ENCODE measurements at regions not wholly inside any gene's neighbourhood (a gene's known extent, or its start where the extent isn't known, plus 50 kb on each side); places are given as distances from the start of the nearest gene placed in this dataset.

DNA sequence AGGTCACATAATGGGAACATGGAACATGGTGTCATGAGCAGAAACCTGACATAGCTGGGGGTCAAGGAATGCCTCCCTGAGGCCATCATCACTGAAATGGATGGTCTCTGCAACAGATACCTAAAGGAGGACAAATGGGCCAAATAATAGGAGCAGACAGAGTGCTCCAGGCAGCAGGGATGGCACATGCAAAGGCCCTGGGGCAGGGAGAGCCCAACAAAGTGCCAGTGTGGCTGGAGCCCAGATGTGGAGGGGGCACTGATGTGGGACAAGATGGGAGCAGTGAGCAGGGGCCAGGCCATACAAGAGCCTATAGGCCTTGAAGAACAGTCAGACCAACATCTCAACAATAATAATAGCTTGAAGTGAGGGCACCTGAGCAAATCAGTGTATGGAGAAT, 497.8 kb downstream of the MN1 start:
- no peak overlapping the region for H3K18ac ChIP-seq (ENCODE audit: low read length)
- no peak overlapping the region for H3K4me3 ChIP-seq (ENCODE audit: low read length)
- H3K4me2 ChIP-seq (ENCODE audit: low read length), result no peak overlapping the region
- H3K4me1 ChIP-seq (ENCODE audit: control insufficient read depth, low read depth, low read length), result no peaks in the 10 kb centered on the region
- H3K27me3 ChIP-seq (ENCODE audit: insufficient read depth, low read length, poor library complexity), result no peaks in the 10 kb centered on the region
- no peak overlapping the region for H3K23ac ChIP-seq (ENCODE audit: low read length)
- no peak overlapping the region for H4K5ac ChIP-seq (ENCODE audit: low read length)
- no peak overlapping the region for H4K8ac ChIP-seq (ENCODE audit: low read depth, low read length)
- H2BK120ac ChIP-seq (ENCODE audit: low read depth, low read length), result no peak overlapping the region
- H3K79me1 ChIP-seq (ENCODE audit: low read length), result no peaks in the 10 kb centered on the region
- H3K79me2 ChIP-seq (ENCODE audit: control insufficient read depth, insufficient read depth, low read length), result no peaks in the 10 kb centered on the region
- no peak overlapping the region for H2AK5ac ChIP-seq (ENCODE audit: low read length)
- no peak overlapping the region for H2BK5ac ChIP-seq (ENCODE audit: low read length)
- H3K27ac ChIP-seq (ENCODE audit: low read depth, low read length), result no peak overlapping the region
- DNase-seq, result no peak
- H3K36me3 ChIP-seq (ENCODE audit: control insufficient read depth, insufficient read depth, low read length), result no peaks in the 10 kb centered on the region
- H3K4ac ChIP-seq (ENCODE audit: low read depth, low read length), result no peak overlapping the region
- H3K56ac ChIP-seq (ENCODE audit: low read length), result no peak overlapping the region
- no peak overlapping the region for H2BK15ac ChIP-seq (replicated peaks; ENCODE audit: low read depth)
- no peak overlapping the region for H3K9ac ChIP-seq (ENCODE audit: low read length)

DNA sequence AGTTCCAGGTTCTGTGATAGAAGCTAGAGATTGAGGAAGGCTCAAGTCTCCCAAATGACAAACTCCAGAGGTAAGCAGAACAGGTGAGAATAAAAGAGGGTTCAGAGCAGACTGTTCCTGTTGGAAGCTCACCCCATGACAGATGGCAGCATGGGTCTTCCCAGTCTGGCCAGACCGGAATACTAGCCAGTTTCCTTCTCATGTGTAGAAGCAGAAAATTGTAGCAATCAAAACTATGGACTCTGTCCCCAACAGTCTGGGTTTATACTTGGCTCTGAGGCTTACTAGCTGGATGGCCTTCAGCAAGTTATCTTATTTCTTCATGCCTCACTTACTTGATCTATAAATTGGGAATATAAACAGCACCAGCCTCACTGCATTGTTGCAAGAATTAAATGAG, 494.8 kb downstream of the MN1 start:
- no peak overlapping the region for H3K9ac ChIP-seq (ENCODE audit: low read length)
- no peak overlapping the region for H3K4me3 ChIP-seq (ENCODE audit: low read length)
- no peak overlapping the region for H4K8ac ChIP-seq (ENCODE audit: low read depth, low read length)
- H2AK5ac ChIP-seq (ENCODE audit: low read length), result no peak overlapping the region
- no peak overlapping the region for H4K5ac ChIP-seq (ENCODE audit: low read length)
- H3K79me1 ChIP-seq (ENCODE audit: low read length), result no peaks in the 10 kb centered on the region
- no peak overlapping the region for H2BK120ac ChIP-seq (ENCODE audit: low read depth, low read length)
- no peak overlapping the region for H3K4ac ChIP-seq (ENCODE audit: low read depth, low read length)
- no peaks in the 10 kb centered on the region for H3K27me3 ChIP-seq (ENCODE audit: insufficient read depth, low read length, poor library complexity)
- no peak overlapping the region for H3K4me2 ChIP-seq (ENCODE audit: low read length)
- DNase-seq, result no peak
- peaks cover 5% of the 10 kb centered on the region for H3K4me1 ChIP-seq (ENCODE audit: control insufficient read depth, low read depth, low read length)
- no peak overlapping the region for H3K56ac ChIP-seq (ENCODE audit: low read length)
- H3K18ac ChIP-seq (ENCODE audit: low read length), result no peak overlapping the region
- H3K23ac ChIP-seq (ENCODE audit: low read length), result no peak overlapping the region
- H3K27ac ChIP-seq (ENCODE audit: low read depth, low read length), result no peak overlapping the region
- no CpG with 5 or more reads among the region's 1 CpG for WGBS (ENCODE audit: extremely low coverage, insufficient coverage, low lambda C conversion rate)
- H2BK5ac ChIP-seq (ENCODE audit: low read length), result no peak overlapping the region
- H2BK15ac ChIP-seq (replicated peaks; ENCODE audit: low read depth), result no peak overlapping the region
- no peaks in the 10 kb centered on the region for H3K36me3 ChIP-seq (ENCODE audit: control insufficient read depth, insufficient read depth, low read length)
- H3K79me2 ChIP-seq (ENCODE audit: control insufficient read depth, insufficient read depth, low read length), result no peaks in the 10 kb centered on the region

DNA sequence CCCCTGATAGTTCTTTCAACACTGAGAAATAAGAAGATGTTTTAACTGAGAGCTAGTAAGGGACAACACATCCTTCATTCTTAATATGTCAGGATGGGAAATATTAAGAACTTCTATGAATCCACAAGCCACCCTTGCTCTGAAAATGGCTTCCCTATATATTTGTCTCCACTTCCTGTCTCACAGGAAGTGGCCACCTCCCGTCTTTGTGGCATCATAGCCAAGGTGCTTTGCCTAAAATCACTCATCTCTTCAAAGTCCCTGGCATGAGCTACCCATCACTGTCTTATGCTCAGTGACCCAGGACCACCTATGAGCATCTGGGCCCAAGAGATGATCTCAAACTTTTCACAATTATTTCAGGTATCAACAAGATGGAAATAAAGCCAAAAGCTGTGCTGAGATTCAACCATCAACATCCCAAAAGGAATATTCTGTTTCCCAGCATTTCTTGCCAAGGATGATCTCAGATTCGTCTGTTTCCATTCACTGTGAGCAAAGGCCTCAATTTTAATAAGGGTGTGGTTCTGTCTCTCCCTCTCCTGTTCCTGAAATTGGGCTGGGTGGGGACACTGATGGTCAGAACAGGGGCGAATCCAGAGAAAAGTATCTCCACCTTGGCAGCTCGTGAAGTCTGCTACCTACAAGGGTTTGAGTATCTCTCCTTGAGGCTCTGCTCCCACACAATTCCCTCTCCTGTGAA, 493.9 kb downstream of the MN1 start:
- Histone ChIP-seq H3K18ac (ENCODE audit: low read length) (no peak overlapping the region), H3K36me3 (ENCODE audit: control insufficient read depth, insufficient read depth, low read length) (no peaks in the 10 kb centered on the region), H4K8ac (ENCODE audit: low read depth, low read length) (no peak overlapping the region), H3K27me3 (ENCODE audit: insufficient read depth, low read length, poor library complexity) (no peaks in the 10 kb centered on the region), H3K56ac (ENCODE audit: low read length) (no peak overlapping the region), H3K27ac (ENCODE audit: low read depth, low read length) (no peak overlapping the region), H2BK5ac (ENCODE audit: low read length) (no peak overlapping the region), H2BK15ac (replicated peaks; ENCODE audit: low read depth) (no peak overlapping the region), H3K4me1 (ENCODE audit: control insufficient read depth, low read depth, low read length) (peaks cover 8% of the 10 kb centered on the region), H3K4me2 (ENCODE audit: low read length) (no peak overlapping the region), H3K9ac (ENCODE audit: low read length) (no peak overlapping the region), H3K4me3 (ENCODE audit: low read length) (no peak overlapping the region), H2AK5ac (ENCODE audit: low read length) (no peak overlapping the region), H3K23ac (ENCODE audit: low read length) (no peak overlapping the region), H2BK120ac (ENCODE audit: low read depth, low read length) (no peak overlapping the region), H3K4ac (ENCODE audit: low read depth, low read length) (no peak overlapping the region), H4K5ac (ENCODE audit: low read length) (no peak overlapping the region), H3K79me2 (ENCODE audit: control insufficient read depth, insufficient read depth, low read length) (no peaks in the 10 kb centered on the region), H3K79me1 (ENCODE audit: low read length) (no peaks in the 10 kb centered on the region)
- no CpG with 5 or more reads among the region's 4 CpGs for WGBS (ENCODE audit: extremely low coverage, insufficient coverage, low lambda C conversion rate)
- DNase-seq, result no peak

DNA sequence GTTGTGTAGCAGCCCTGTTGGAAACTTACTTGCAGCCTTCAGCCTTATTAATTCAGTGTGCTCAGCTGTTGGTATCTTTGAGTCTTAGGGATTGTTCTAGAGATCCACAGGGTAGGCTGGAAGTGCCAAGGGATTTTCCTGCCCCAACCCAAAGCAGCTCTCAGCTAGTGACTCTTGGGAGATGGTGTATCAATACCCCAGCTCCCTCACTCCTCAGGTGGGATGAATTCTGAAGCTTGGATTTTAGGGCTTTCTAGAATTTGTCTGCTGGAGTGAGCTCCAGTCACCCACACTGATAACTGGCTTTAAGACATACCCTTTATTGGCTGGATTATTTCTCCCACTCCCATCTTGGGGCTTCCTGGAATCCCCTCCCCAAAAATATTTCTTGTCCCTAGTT, 493.0 kb downstream of the MN1 start:
- H3K36me3 ChIP-seq (ENCODE audit: control insufficient read depth, insufficient read depth, low read length), result no peaks in the 10 kb centered on the region
- H3K4ac ChIP-seq (ENCODE audit: low read depth, low read length), result no peak overlapping the region
- no peak overlapping the region for H3K4me3 ChIP-seq (ENCODE audit: low read length)
- no peak overlapping the region for H3K4me2 ChIP-seq (ENCODE audit: low read length)
- no peak overlapping the region for H2BK120ac ChIP-seq (ENCODE audit: low read depth, low read length)
- H4K8ac ChIP-seq (ENCODE audit: low read depth, low read length), result no peak overlapping the region
- H4K5ac ChIP-seq (ENCODE audit: low read length), result no peak overlapping the region
- no peak for DNase-seq
- no peak overlapping the region for H3K56ac ChIP-seq (ENCODE audit: low read length)
- H2BK15ac ChIP-seq (replicated peaks; ENCODE audit: low read depth), result no peak overlapping the region
- no peaks in the 10 kb centered on the region for H3K79me1 ChIP-seq (ENCODE audit: low read length)
- H3K79me2 ChIP-seq (ENCODE audit: control insufficient read depth, insufficient read depth, low read length), result no peaks in the 10 kb centered on the region
- H3K27me3 ChIP-seq (ENCODE audit: insufficient read depth, low read length, poor library complexity), result no peaks in the 10 kb centered on the region
- no peak overlapping the region for H2AK5ac ChIP-seq (ENCODE audit: low read length)
- H2BK5ac ChIP-seq (ENCODE audit: low read length), result no peak overlapping the region
- H3K4me1 ChIP-seq (ENCODE audit: control insufficient read depth, low read depth, low read length), result peaks cover 9% of the 10 kb centered on the region
- no peak overlapping the region for H3K9ac ChIP-seq (ENCODE audit: low read length)
- H3K18ac ChIP-seq (ENCODE audit: low read length), result no peak overlapping the region
- no peak overlapping the region for H3K27ac ChIP-seq (ENCODE audit: low read depth, low read length)
- no peak overlapping the region for H3K23ac ChIP-seq (ENCODE audit: low read length)

DNA sequence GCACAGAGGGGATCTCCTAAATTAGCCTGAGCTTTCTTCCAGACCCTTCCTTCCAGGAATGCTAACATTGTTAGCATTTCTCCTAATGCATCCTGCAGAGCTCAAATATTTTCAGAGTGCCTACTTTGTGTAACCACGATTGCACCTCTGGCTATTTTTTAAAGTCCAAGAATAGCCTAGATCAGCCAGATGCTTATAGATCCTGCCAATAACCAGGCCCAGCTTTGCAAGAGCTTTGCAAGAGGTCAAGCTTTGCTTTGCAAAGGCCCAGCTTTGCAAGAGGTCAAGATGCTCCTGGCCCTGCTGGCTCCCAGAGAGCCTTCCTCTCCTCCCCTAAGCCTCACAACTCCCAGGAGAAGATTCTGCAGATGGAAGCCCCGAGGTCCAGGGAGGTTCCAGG, 491.9 kb downstream of the MN1 start:
- Histone ChIP-seq H3K36me3 (ENCODE audit: control insufficient read depth, insufficient read depth, low read length) (no peaks in the 10 kb centered on the region), H3K27ac (ENCODE audit: low read depth, low read length) (no peak overlapping the region), H3K79me2 (ENCODE audit: control insufficient read depth, insufficient read depth, low read length) (no peaks in the 10 kb centered on the region), H3K27me3 (ENCODE audit: insufficient read depth, low read length, poor library complexity) (no peaks in the 10 kb centered on the region), H3K9ac (ENCODE audit: low read length) (no peak overlapping the region), H3K4me1 (ENCODE audit: control insufficient read depth, low read depth, low read length) (peaks cover 9% of the 10 kb centered on the region), H3K23ac (ENCODE audit: low read length) (no peak overlapping the region), H4K5ac (ENCODE audit: low read length) (no peak overlapping the region), H2BK15ac (replicated peaks; ENCODE audit: low read depth) (no peak overlapping the region), H2AK5ac (ENCODE audit: low read length) (no peak overlapping the region), H2BK5ac (ENCODE audit: low read length) (no peak overlapping the region), H3K4me3 (ENCODE audit: low read length) (no peak overlapping the region), H3K4me2 (ENCODE audit: low read length) (no peak overlapping the region), H2BK120ac (ENCODE audit: low read depth, low read length) (no peak overlapping the region), H3K4ac (ENCODE audit: low read depth, low read length) (no peak overlapping the region), H4K8ac (ENCODE audit: low read depth, low read length) (no peak overlapping the region), H3K18ac (ENCODE audit: low read length) (no peak overlapping the region), H3K79me1 (ENCODE audit: low read length) (no peaks in the 10 kb centered on the region), H3K56ac (ENCODE audit: low read length) (no peak overlapping the region)
- DNase-seq, result no peak
- no CpG with 5 or more reads among the region's 2 CpGs for WGBS (ENCODE audit: extremely low coverage, insufficient coverage, low lambda C conversion rate)

DNA sequence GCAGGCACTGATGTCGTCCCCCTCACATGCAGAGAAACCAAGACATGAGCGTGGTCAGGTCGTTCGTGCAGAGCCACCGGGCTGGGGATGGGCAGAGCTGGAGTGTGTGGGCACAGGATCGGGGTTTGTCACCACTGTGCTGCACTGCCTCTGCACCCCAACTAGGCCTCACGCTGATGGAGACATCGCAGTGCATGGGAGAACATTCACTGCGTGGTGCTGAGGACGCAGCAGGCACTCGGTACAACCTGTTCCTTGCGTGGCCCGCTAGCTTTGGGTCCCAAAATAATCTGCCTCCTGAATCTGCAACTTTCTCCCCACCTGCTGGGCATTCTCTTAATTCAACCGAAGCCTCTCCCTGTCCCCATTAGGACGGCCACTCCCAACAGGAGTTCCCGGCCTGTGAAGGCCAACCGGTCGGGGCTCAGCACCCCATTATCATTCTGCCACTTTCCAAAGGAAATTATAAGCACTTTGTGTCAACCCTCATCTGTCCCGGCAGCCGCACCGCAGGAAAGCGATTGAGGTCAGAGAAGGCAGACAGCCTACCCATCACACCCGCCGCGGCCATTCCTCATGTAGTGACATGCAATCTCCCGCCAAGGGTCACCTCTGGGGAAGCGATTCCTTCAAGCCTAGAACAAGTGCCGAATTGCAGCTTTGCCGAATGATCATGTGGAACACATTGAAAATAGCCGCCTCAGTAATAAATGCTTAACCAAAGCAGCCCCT, 490.4 kb downstream of the MN1 start:
- Histone ChIP-seq H3K79me2 (ENCODE audit: control insufficient read depth, insufficient read depth, low read length) (no peaks in the 10 kb centered on the region), H3K4me1 (ENCODE audit: control insufficient read depth, low read depth, low read length) (peaks cover 9% of the 10 kb centered on the region), H3K4ac (ENCODE audit: low read depth, low read length) (no peak overlapping the region), H3K18ac (ENCODE audit: low read length) (no peak overlapping the region), H2BK5ac (ENCODE audit: low read length) (no peak overlapping the region), H4K8ac (ENCODE audit: low read depth, low read length) (no peak overlapping the region), H3K4me3 (ENCODE audit: low read length) (no peak overlapping the region), H3K56ac (ENCODE audit: low read length) (no peak overlapping the region), H3K79me1 (ENCODE audit: low read length) (no peaks in the 10 kb centered on the region), H3K27me3 (ENCODE audit: insufficient read depth, low read length, poor library complexity) (no peaks in the 10 kb centered on the region), H2BK120ac (ENCODE audit: low read depth, low read length) (no peak overlapping the region), H3K36me3 (ENCODE audit: control insufficient read depth, insufficient read depth, low read length) (no peaks in the 10 kb centered on the region), H3K9ac (ENCODE audit: low read length) (no peak overlapping the region), H3K23ac (ENCODE audit: low read length) (no peak overlapping the region), H4K5ac (ENCODE audit: low read length) (no peak overlapping the region), H3K4me2 (ENCODE audit: low read length) (peak overlapping the region; percentile 46), H2BK15ac (replicated peaks; ENCODE audit: low read depth) (no peak overlapping the region), H3K27ac (ENCODE audit: low read depth, low read length) (no peak overlapping the region), H2AK5ac (ENCODE audit: low read length) (no peak overlapping the region)
- DNase-seq, result peak; percentile 64
- no CpG with 5 or more reads among the region's 30 CpGs for WGBS (ENCODE audit: extremely low coverage, insufficient coverage, low lambda C conversion rate)

Data from mesendoderm (in vitro differentiated cells).